Transverse colon (tissue), 4 donors: ENCODE measurements at regions not wholly inside any gene's neighbourhood (a gene's known extent, or its start where the extent isn't known, plus 50 kb on each side); places are given as distances from the start of the nearest gene placed in this dataset.

ENCODE experiments used
- POLR2A ChIP-seq: fragments of 450-650 bp; IDR thresholded peaks from one replicate; pipeline ENCODE4 v1.6.1; 2016; ENCODE audit warnings: antibody characterized with exemption, mild to moderate bottlenecking, moderate library complexity
- POLR2AphosphoS5 ChIP-seq, 3 donors: sonication (generic); formaldehyde crosslinking; IDR thresholded peaks; one replicate each; pipeline ENCODE4 v1.6.1; 2016; ENCODE audit warnings: antibody characterized with exemption in 3 of 3
- TF ChIP-seq, protein P1 (sequence below), 5 experiments: fragments of 200-600 bp in 3 of 5; fragments of 450-650 bp in 2 of 5; sonication (generic) in 3 of 5; IDR thresholded peaks; 1 replicate in 2 of 5; 2 replicates in 3 of 5; pipeline ENCODE4 v1.5.1; 2016 to 2017; ENCODE audit warnings: antibody characterized with exemption in 5 of 5, inconsistent platforms in 3 of 5, mild to moderate bottlenecking in 2 of 5, moderate library complexity in 1 of 5

GRCh38 chr13:31859571-31859970, 120.2 kb downstream of the RXFP2 start:
- no peak for TF ChIP-seq POLR2AphosphoS5 (IDR thresholded peaks at IDR 0.05)
- TF ChIP-seq, protein P1, sequence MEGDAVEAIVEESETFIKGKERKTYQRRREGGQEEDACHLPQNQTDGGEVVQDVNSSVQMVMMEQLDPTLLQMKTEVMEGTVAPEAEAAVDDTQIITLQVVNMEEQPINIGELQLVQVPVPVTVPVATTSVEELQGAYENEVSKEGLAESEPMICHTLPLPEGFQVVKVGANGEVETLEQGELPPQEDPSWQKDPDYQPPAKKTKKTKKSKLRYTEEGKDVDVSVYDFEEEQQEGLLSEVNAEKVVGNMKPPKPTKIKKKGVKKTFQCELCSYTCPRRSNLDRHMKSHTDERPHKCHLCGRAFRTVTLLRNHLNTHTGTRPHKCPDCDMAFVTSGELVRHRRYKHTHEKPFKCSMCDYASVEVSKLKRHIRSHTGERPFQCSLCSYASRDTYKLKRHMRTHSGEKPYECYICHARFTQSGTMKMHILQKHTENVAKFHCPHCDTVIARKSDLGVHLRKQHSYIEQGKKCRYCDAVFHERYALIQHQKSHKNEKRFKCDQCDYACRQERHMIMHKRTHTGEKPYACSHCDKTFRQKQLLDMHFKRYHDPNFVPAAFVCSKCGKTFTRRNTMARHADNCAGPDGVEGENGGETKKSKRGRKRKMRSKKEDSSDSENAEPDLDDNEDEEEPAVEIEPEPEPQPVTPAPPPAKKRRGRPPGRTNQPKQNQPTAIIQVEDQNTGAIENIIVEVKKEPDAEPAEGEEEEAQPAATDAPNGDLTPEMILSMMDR (IDR thresholded peaks at IDR 0.05) = no peak
- TF ChIP-seq POLR2A = no peak
